ENCODE measurements at regions not wholly inside any gene's neighbourhood (a gene's known extent, or its start where the extent isn't known, plus 50 kb on each side); places are given as distances from the start of the nearest gene placed in this dataset.

DNA sequence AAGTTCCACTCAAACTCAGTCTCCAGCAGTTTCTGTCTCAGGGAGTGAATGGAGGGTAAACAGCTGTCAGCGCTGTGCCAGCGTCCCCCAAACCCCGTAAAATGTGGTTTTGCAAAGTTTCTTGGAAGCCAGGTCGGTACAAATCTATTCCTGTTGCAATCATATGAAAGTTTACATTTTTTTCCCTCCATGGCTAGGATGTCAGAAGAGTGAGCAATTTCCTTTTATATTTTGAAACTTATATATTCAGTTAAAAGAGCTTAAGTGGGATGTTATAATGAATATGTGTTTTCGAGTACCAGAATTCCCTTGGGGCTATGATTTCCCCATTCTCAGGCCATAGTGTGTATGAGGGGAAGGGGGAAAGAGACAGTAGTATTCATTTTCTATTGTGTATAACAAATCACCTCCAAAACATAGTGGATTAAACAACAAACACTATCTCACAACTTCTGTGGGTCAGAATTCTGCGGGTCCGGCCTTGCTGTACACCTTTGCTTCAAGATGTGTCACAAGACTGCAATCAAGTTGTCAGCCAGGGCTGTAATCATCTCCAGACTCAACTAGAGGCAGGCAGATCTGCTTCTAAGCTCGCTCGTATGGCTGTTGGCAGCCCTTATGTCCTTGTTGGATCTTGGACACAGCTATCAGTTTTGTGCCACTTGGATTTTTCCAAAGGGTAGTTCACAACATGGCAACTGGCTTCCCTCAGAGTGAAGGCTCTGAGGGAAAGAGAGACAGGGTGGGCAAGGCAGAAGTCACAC, 107.4 kb downstream of the SNX18 start:
- DNase-seq (ENCODE audit: low read depth in 3 of 3, low spot score in 2 of 3) = no peak

DNA sequence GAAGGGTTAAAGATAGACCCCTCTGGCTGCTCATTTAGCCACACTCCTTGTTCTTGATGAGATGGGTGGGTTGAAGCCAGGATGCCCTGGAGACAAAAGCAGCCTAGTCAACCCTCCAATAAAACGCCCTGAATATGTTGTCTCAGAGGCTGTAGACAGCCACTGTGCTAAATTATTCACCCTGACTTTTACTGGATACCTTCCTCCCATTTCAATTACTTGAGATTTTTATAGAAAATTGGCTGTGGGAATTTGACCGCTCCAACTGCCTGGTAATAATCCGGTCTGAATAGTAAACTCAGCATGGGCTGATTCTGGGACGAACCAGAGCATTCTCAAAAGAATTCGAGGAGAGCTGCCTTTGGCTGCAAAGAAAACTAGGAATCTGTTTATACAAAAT, 104.2 kb downstream of the SNX18 start:
- DNase-seq (ENCODE audit: low read depth in 3 of 3, low spot score in 2 of 3) = no peak

DNA sequence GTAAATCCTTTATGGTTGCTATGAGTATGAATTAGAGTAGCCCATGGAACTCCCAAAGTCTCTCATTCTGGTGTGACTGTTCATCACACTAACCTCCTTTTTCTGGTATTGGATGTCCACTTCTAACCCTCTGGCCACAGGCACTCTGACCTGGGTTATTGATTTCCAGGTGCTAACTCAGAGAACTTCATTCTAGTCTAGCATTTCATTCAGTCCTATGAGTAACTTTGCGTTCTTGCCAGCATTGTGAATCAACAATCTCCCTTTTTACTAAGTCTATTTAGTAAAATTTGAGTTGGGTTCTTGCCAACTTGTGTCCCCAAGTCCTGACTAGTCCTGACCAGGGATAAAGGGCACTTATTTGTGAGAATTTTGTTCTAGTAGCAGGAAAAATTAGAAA, 103.5 kb downstream of the SNX18 start:
- no peak for DNase-seq (ENCODE audit: low read depth in 3 of 3, low spot score in 2 of 3)

DNA sequence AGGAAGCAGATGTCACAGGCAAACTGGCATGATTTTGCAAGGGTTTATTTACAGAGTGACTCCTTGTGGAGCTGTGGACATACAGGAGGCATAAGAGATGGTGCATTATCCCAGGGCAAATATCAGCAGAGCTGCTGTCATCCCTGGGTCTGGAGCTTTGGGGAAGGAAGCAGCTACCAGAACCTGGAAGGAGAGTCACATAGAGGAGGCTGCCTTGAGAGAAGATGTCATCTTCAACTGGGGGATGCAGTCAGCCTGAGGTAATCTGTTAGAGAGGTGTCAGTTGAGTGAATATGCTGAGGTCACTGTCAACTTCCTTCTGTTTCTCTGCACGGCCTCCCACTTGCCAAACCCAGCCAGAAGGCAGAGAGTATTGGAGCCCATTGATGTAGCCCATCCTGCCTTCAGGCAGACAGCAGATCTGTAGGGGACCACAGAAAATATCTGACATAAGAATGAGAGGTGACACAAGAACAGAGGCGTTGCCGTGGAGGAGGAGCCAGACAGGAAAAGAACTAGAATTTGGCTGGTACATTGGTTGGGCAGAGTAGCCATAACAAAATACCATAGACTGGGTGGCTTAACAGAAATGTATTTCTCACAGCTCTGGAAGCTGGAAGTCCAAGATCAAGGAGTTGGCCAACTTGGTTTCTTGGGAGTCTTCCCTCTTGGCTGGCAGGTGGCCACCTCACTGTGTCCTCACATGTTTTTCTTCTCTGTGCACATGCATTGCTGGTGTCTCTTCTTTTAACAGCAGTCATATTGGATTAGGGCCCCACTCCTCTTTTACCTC, 102.8 kb downstream of the SNX18 start:
- DNase-seq (ENCODE audit: low read depth in 3 of 3, low spot score in 2 of 3) = no peak

DNA sequence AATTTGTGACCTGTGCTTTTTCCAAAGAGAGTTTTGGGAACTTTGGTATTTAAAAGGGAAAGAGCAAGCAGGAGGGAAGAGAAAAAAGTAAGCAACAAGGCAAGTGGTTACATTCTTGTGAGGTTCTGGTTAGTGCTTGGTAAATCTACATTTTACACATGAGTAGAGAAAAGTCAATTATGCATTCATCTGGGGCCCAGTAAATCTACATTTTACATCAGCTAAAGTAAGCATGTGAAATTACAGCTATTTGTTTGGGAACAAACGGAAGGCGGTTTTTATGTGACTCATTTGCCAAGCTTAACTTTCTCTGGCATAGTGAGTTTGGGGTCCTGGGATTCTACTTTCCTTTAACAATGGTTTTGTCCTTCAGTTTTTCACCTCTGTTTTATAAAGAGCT, 102.2 kb downstream of the SNX18 start:
- no peak for DNase-seq (ENCODE audit: low read depth in 3 of 3, low spot score in 2 of 3)

DNA sequence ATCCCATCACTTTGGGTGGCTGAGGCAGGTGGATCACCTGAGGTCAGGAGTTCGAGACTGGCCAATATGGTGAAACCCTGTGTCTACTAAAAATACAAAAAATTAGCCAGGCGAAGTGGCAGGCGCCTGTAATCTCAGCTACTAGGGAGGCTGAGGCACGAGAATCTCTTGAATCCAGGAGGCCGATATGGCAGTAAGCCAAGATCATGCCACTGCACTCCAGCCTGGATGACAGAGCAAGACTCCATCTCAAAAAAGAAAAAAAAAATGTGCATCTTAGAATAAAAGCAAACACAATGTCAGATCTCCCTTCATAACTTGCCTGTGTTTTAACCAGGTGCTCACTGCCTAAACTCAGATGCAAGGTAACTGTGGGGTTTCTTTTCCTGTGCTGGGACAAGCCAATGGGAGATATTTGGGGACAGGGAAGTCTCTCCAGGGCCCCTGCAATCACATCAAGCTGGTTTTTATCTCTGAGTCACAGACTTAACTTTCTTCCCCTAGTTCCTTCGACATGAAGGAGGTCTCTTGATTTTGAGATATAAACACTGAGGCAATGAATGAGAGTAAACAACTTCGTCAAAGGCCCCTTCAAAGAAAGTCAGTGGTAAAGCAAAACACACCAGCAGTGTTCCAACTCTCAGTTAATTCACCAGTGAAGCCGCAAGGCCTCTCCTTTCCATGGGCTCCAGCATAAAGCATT, 99.1 kb downstream of the SNX18 start:
- no peak for DNase-seq (ENCODE audit: low read depth in 3 of 3, low spot score in 2 of 3)

DNA sequence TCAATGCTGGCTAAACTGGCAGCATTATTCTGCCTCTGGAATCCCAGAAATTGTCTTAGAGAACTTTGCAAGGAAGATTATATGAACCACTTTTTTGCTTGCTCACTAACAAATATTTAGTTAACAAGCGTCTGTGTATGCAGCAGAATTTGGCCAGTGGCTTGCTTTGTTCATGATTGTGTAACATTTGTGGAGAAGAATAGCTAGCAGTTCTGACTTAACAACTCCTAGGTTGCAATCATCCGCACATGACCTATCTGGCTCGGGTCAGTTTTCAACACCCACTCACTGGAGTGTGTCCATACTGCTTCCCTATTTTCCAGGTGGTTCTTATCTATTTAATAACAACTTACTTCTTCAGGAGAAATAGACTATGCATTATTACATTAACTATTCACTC, 98.5 kb downstream of the SNX18 start:
- no peak for DNase-seq (ENCODE audit: low read depth in 3 of 3, low spot score in 2 of 3)

DNA sequence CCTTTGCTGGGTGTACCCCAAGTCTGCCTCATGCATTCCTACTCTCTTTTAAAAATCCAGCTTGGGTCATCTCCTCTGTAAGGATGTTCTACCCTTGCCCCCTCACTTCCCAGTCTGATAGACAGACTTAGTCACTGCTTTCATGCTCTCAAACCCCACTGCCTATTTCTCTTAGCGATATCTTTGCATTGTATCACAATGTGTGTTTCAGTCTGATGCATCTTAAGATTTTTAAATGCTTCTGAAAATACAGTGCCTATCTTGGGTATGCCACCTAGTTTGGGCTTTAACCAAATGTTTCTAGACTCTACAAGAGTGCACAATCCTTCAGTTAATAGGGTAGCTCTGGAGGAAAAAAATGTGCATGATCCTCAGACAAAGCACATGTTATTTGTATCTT, 97.8 kb downstream of the SNX18 start:
- DNase-seq (ENCODE audit: low read depth in 3 of 3, low spot score in 2 of 3) = no peak

DNA sequence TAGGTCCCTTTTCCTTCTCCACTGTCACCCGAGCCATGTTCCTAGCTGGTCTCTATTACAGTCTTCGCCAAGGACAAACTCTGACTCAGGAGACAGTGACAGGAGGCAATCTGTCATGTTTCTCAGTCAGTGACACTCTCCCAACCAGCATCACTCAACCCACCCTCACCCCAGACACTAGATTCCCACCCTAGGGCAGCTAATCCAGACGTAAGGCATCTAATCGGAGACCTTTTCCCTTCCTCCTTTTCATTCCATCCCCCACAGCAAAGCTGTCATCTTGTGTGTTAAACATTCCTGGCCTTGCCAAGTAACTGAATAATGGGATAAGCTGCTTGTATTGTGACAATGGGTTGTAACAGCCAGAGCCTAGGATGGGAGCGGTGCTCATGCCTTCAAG, 95.2 kb downstream of the SNX18 start:
- DNase-seq (ENCODE audit: low read depth in 3 of 3, low spot score in 2 of 3) = no peak

DNA sequence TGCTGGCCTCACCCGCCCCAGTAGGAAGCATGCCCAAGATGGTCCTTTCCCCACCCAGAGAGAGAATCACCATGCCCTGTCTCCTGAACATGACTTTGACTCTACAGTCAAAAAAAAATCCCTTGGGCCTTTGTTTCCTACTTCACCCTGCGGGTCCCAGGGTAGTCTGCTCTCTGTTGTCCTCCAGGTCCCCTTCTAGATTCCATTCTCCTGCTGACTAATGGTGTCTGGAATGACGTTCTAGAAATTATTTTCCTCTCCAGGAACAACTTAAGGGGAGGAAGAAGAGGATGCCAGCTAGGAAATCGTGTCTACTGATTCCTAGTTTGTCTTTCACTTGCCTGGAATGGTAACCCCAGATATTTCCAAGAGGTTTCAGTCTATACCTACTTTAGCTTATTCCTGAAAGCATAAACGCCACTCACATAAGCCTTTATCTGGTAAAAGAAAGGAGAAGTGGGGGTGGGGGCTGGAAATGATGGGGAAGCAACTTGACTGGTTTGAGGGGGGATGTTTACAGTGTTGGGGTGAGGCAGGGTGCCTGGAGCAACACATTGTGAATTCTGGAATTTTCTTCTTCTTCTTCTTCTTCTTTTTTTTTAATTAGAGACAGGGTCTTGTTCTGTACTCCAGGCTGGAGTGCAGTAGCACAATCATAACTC, 93.9 kb downstream of the SNX18 start:
- no peak for DNase-seq (ENCODE audit: low read depth in 3 of 3, low spot score in 2 of 3)

DNA sequence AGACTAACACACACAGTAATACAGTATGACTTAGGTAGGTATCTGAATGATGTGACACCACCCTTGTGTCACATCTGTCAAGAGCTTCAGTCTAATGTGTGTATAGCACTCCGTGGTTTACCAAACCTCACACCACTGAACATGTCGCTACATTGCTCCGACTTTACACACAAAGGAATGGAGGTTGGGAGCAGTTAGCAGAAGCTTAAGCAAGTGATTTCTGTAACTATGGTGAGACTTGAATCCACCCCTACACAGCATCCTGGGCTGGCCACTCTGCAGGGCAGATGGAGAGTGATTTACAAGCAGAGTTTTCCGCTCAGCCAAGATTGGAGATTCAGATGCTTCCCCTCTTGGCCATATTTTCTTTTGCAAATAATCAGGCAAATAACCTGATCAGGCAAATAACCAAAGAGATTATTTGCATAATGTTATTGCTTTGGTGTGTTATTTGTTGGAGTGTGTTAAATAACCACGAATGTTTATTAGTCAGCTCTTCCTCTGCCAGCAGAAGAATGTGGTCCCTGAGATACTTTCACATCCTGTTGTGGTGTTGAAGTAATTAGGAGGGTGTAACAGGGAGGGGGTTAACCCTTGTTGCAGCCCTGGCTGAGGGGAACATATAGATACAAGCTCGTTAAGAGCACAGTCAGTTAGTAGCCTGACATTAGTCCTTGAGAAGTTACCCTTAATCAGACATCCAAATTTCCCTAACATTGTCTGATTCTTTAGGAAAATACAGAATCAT, 92.8 kb downstream of the SNX18 start:
- no peak for DNase-seq (ENCODE audit: low read depth in 3 of 3, low spot score in 2 of 3)

DNA sequence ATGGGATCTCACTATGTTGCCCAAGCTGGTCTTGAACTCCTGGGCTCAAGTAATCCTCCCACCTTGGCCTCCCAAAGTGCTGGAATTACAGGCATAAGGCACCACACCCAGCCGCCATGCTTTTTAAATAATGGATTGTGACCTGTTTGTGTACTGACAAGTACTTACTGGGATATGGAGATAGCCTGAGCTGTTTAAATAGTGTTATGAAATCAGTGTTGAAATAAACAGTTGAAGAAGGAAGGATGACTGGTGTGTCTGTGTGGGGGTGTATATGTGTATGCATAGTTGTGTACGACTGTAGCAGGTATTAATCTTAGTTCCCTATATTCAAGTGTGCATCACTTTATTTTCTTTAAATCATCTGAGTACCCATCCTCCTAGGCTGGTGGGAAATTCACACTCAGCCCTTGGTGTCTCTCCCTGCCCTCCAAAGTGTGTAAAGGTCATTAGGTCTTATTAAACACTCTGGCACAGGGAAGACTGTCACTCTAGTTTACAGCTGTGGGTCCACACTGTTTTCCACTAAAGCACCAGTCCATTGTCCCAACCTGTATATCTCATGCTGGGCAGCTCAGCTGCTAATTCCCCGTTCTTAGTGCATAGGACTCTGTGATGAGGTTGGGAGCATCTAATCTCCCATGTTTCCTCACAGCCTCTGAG, 91.0 kb downstream of the SNX18 start:
- DNase-seq (ENCODE audit: low read depth in 3 of 3, low spot score in 2 of 3) = no peak

DNA sequence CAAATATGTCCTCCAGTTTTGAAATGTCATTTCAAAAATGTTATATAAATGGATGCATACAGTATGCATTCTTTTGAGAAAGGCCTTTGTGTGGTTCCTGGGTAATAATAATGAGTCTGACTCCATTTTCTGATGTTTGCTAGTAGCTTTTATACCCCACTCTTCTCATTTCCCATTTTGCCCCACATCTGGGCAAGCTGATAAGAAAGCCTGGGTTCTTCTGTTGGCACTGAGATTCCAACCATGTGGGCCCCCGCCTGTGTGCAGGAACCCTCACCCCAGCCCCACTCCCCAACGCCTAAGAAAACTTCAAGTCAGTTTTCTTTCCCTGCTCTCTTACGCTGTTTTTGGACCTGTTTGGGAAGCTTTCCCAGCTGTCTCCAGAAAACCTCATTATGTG, 89.4 kb downstream of the SNX18 start:
- no peak for DNase-seq (ENCODE audit: low read depth in 3 of 3, low spot score in 2 of 3)

DNA sequence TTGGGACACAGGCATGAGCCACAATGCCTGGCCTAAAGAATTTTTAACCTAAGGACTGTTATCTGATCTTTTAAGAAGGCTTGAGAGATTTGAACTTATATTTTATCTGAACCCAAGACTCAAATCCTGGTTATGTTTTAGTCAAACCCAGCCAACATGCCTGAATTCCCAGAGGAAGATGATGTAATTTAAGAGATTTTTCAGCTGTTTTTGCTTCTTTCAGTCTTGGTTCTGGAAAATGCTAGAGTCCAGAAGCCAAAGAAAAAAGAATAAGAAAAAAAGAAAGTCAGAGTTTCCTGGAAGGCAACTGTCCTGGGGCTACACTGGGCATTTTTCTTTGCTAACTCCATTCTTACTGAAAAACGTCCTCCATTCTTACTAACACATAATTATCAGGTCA, 85.8 kb downstream of the SNX18 start:
- no peak for DNase-seq (ENCODE audit: low read depth in 3 of 3, low spot score in 2 of 3)

DNA sequence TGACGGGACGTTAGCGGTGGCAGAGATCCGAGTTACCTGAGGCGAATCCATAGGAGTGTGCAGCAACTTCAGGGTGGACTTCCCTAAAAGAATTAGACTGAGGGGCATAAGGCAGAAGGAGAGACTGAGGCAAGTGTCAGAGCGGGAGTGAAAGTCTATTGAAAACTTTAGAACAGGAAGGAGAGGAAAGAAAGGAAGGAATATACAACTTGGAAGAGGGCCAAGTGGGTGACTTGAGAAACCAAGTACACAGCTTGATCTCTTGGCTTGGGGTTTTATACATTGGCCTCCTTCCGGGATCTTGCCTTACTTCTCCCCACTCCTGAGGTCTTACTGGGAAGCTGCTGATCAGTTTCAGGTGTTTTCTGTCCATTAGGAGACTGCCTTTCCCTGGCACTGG, 84.9 kb downstream of the SNX18 start:
- DNase-seq (ENCODE audit: low read depth in 3 of 3, low spot score in 2 of 3) = no peak

DNA sequence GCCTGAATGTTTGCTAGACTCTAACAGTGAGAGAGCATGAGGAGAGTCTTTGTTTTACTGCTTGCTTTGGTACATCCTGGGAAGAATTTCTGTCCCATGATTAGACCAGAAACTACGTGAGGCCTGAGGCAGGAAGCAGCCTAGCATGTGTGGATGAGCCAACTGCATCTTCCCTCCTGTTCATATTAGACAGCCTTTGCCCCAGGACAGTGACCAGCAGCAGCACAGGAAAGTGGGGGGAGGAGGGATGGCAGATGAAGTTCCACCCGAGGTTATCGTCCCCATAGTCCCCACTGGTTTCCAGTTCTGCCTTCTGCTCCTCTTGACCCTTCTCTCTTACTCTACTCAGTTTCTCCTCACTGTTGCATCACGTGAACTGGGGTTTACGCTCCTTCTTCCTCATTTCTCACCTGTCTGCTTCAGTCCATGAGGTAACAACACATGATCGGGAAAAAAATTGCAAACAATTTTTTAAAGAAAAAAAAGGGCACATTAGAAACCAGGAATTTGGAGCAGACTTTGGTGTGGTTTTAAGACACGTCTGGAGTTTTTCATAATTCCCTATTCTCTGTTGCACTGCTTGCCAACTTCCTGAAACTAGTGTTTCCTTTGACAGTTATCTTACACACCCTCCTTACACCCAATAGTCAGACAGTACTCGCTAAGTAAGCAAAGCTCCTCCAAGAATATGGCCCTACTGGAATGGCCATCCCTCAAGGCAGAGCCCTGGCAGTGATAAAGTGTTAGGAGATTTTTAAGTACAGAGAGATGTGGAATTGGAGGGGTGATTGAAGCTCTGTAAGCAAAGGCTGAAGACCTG, 84.1 kb downstream of the SNX18 start:
- DNase-seq (ENCODE audit: low read depth in 3 of 3, low spot score in 2 of 3) = no peak
